ENCODE measurements at regions not wholly inside any gene's neighbourhood (a gene's known extent, or its start where the extent isn't known, plus 50 kb on each side); places are given as distances from the start of the nearest gene placed in this dataset.

- H3K4me3 Mint-ChIP-seq: no peak overlapping the region
Measured at GRCh38 chr6:2381872-2382661, 136.7 kb upstream of the GMDS start.

GRCh38 chr6:2378891-2379652 lies 133.7 kb upstream of the GMDS start:
- Histone ChIP-seq H3K9ac (ENCODE audit: extremely low read depth, low read length, poor library complexity, severe bottlenecking) (no peak overlapping the region), H3K27me3 (ENCODE audit: control insufficient read depth, insufficient read depth, low read length, poor library complexity, severe bottlenecking) (no peaks in the 10 kb centered on the region), H3K36me3 (ENCODE audit: control insufficient read depth, insufficient read depth, low read length) (no peaks in the 10 kb centered on the region), H3K9me3 (ENCODE audit: control insufficient read depth, low read length) (no peaks in the 10 kb centered on the region), H3K4me1 (ENCODE audit: control insufficient read depth, insufficient read depth, low read length) (no peaks in the 10 kb centered on the region), H3K4me3 (ENCODE audit: low read length) (no peak overlapping the region), H3K27ac (ENCODE audit: low read depth, low read length) (no peak overlapping the region)
- TF ChIP-seq CTCF (conservative IDR thresholded peaks at IDR 0.05): no peak
- Mint-ChIP-seq H3K36me3 (ENCODE audit: low read depth) (no peaks in the 10 kb centered on the region), H3K27me3 (ENCODE audit: insufficient read depth) (no peaks in the 10 kb centered on the region), H3K4me1 (no peaks in the 10 kb centered on the region), H3K27ac (no peak overlapping the region), H3K4me3 (no peak overlapping the region), H3K9me3 (no peaks in the 10 kb centered on the region)
- no peak for DNase-seq
- 81 to 87% methylated on average over 8 to 9 of the region's 9 CpGs for WGBS, 2 experiments (ENCODE audit: insufficient coverage in 1 of 2, insufficient read length in 1 of 2)

More at GRCh38 chr6:2381872-2382661, 136.7 kb upstream of the GMDS start:
- TF ChIP-seq CTCF (conservative IDR thresholded peaks at IDR 0.05): no peak
- no peak for DNase-seq
- Histone ChIP-seq H3K9ac (ENCODE audit: extremely low read depth, low read length, poor library complexity, severe bottlenecking) (no peak overlapping the region), H3K27ac (ENCODE audit: low read depth, low read length) (no peak overlapping the region), H3K4me3 (ENCODE audit: low read length) (no peak overlapping the region), H3K36me3 (ENCODE audit: control insufficient read depth, insufficient read depth, low read length) (no peaks in the 10 kb centered on the region), H3K9me3 (ENCODE audit: control insufficient read depth, low read length) (no peaks in the 10 kb centered on the region), H3K27me3 (ENCODE audit: control insufficient read depth, insufficient read depth, low read length, poor library complexity, severe bottlenecking) (no peaks in the 10 kb centered on the region), H3K4me1 (ENCODE audit: control insufficient read depth, insufficient read depth, low read length) (no peaks in the 10 kb centered on the region)
- Mint-ChIP-seq H3K9me3 (peaks cover 4% of the 10 kb centered on the region), H3K27me3 (ENCODE audit: insufficient read depth) (no peaks in the 10 kb centered on the region), H3K27ac (no peak overlapping the region), H3K4me1 (no peaks in the 10 kb centered on the region), H3K36me3 (ENCODE audit: low read depth) (no peaks in the 10 kb centered on the region)
- WGBS, 2 experiments (ENCODE audit: insufficient coverage in 1 of 2, insufficient read length in 1 of 2): 92 to 94% methylated on average over 14 to 18 of the region's 18 CpGs

- Histone ChIP-seq H3K27ac (ENCODE audit: low read depth, low read length) (no peak overlapping the region), H3K4me1 (ENCODE audit: control insufficient read depth, insufficient read depth, low read length) (no peaks in the 10 kb centered on the region), H3K27me3 (ENCODE audit: control insufficient read depth, insufficient read depth, low read length, poor library complexity, severe bottlenecking) (no peaks in the 10 kb centered on the region), H3K9me3 (ENCODE audit: control insufficient read depth, low read length) (no peaks in the 10 kb centered on the region), H3K36me3 (ENCODE audit: control insufficient read depth, insufficient read depth, low read length) (no peaks in the 10 kb centered on the region), H3K4me3 (ENCODE audit: low read length) (no peak overlapping the region), H3K9ac (ENCODE audit: extremely low read depth, low read length, poor library complexity, severe bottlenecking) (no peak overlapping the region)
- H3K9me3 Mint-ChIP-seq: no peaks in the 10 kb centered on the region
- DNase-seq: no peak
- WGBS, 2 experiments (ENCODE audit: insufficient coverage in 1 of 2, insufficient read length in 1 of 2): 91% methylated on average over 2 of the region's 2 CpGs; no CpG with 5 or more reads in 1 of the 2 experiments
- no peak overlapping the region for H3K27ac Mint-ChIP-seq
- no peaks in the 10 kb centered on the region for H3K4me1 Mint-ChIP-seq
- H3K4me3 Mint-ChIP-seq: no peak overlapping the region
- no peaks in the 10 kb centered on the region for H3K36me3 Mint-ChIP-seq (ENCODE audit: low read depth)
- no peaks in the 10 kb centered on the region for H3K27me3 Mint-ChIP-seq (ENCODE audit: insufficient read depth)
- TF ChIP-seq CTCF (conservative IDR thresholded peaks at IDR 0.05): no peak
Measured at GRCh38 chr6:2378046-2378657, 132.7 kb upstream of the GMDS start.

All from endodermal cell (in vitro differentiated cells).